ENCODE measurements at regions not wholly inside any gene's neighbourhood (a gene's known extent, or its start where the extent isn't known, plus 50 kb on each side); places are given as distances from the start of the nearest gene placed in this dataset.

DNA sequence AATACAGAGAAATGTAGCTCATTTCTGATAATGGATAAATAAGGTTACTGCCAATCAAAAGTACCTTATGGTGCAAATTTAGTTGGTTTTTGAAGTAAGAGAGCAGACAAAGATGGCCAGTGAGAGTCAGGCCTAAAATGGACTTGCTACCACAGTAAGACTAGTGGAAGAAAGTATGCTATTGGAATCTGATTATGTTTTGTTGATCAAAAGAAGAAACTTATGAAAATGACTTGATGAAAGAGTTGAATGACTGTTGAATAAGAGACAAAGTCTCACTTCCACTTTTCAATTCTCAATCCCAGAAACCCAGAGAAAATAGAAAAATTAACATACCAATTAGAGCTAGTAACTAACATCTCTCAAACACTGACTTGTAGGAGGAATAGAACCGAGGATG, 737.8 kb upstream of the INTU start:
- TF ChIP-seq, protein P1, sequence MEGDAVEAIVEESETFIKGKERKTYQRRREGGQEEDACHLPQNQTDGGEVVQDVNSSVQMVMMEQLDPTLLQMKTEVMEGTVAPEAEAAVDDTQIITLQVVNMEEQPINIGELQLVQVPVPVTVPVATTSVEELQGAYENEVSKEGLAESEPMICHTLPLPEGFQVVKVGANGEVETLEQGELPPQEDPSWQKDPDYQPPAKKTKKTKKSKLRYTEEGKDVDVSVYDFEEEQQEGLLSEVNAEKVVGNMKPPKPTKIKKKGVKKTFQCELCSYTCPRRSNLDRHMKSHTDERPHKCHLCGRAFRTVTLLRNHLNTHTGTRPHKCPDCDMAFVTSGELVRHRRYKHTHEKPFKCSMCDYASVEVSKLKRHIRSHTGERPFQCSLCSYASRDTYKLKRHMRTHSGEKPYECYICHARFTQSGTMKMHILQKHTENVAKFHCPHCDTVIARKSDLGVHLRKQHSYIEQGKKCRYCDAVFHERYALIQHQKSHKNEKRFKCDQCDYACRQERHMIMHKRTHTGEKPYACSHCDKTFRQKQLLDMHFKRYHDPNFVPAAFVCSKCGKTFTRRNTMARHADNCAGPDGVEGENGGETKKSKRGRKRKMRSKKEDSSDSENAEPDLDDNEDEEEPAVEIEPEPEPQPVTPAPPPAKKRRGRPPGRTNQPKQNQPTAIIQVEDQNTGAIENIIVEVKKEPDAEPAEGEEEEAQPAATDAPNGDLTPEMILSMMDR (IDR thresholded peaks at IDR 0.05; ENCODE audit: borderline replicate concordance, insufficient read depth, low read depth, low read length) = no peak

DNA sequence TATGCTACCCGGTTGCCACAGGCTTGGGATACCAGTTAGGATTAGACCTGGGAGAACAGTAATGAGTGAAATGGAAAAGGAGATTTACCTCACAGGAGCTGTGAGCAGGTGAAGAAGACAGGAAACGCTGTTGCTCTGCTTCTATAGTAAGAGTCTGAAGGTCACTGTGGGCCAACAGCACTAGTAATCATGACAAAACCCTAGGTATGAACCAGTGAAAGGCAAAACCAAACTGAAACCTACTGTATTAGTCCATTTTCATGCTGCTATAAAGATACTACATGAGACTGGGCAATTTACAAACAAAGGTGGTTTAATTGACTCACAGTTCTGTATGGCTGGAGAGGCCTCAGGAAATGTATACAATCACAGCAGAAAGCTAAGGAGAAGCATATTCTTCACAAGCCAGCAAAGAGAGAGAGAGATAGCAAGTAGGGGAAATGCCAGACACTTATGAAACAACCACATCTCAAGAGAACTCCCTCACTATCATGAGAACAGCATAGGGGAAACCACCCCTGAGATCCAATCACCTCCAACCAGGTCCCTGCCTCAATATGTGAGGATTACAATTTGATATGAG, 736.7 kb upstream of the INTU start:
- no peak overlapping the region for H3K4me3 ChIP-seq (ENCODE audit: low read depth, low read length)
- TF ChIP-seq, protein P1 (IDR thresholded peaks at IDR 0.05; ENCODE audit: borderline replicate concordance, insufficient read depth, low read depth, low read length) = no peak

More for the DNA sequence above, 737.8 kb upstream of the INTU start:
- no peak overlapping the region for H3K4me3 ChIP-seq (ENCODE audit: low read depth, low read length)

DNA sequence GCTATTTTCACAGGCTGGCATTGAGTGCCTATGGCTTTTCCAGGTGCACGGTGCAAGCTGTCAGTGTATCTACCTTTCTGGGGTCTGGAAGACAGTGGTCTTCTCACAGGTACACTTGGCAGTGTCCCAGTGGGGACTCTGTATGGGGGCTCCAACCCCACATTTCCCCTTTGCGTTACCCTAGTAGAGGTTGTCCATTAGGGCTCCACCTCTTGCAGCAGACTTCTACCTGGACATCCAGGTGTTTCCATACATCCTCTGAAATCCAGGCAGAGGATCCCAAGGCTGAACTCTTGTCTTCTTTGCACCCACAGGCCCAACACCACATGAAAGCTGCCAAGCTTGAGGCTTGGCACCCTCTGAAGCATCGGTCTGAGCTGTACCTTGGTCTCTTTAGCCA, 735.7 kb upstream of the INTU start:
- TF ChIP-seq, protein P1 (IDR thresholded peaks at IDR 0.05; ENCODE audit: borderline replicate concordance, insufficient read depth, low read depth, low read length) = no peak
- H3K4me3 ChIP-seq (ENCODE audit: low read depth, low read length) = no peak overlapping the region

DNA sequence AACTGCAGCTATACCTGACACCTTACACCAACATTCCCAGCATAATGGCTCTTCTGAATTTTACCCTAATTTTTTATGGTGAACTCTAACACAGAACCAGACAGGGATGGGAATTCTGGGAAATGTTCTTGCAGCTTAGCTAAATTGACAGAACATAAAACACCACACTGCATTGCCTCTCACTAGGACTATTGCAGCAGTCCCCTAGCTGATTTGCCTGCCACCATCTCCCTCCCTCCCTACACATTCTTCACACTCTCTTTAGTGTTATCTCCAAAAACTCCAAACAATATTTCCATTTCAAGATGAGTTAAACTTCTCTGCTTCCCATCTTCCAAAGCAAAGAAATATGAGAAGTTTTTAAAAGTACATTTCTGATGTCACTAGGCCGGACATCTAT, 733.9 kb upstream of the INTU start:
- H3K4me3 ChIP-seq (ENCODE audit: low read depth, low read length) = no peak overlapping the region
- TF ChIP-seq, protein P1 (IDR thresholded peaks at IDR 0.05; ENCODE audit: borderline replicate concordance, insufficient read depth, low read depth, low read length) = no peak

DNA sequence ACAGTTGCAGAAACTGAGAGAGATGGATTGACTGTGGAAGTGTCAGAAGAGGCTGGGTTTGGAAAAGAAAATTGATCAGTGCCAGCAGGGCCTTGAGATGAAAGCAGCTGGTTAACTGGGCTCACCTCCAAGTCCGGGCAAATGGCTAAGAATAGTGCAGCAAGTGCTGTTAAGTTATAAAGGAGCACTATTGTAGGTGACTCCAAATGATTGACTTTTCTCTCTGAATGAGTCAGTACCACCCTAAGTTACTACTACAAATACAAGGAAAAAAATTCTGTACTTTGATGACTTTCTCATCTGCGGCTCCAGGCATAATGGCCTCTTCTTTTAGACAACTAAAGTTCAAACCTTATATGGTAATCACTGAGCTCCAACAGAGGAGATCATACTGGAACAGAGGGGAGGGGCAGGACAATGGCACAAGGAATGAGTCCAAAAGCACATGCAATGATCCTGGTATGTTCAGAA, 733.4 kb upstream of the INTU start:
- no peak overlapping the region for H3K4me3 ChIP-seq (ENCODE audit: low read depth, low read length)
- TF ChIP-seq, protein P1 (IDR thresholded peaks at IDR 0.05; ENCODE audit: borderline replicate concordance, insufficient read depth, low read depth, low read length) = no peak

DNA sequence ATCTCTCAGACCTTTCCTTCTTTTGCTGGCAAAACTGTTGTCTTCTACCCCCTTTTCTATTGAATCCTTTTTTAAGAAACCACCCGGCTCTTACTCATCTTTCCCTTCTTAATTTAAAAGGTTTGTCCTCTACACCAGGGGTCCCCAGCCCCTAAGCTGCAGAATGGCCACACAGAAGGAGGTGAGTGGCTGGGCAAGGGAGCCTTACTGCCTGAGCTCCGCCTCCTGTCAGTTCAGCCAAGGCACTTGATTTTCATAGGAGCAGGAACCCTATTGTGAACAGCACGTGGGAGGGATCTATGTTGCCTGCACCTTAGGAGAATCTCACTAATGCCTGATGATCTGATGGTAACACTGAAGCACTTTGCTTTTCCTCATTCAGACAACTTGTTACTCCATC, 726.3 kb upstream of the INTU start:
- no peak overlapping the region for H3K4me3 ChIP-seq (ENCODE audit: low read depth, low read length)
- TF ChIP-seq, protein P1 (IDR thresholded peaks at IDR 0.05; ENCODE audit: borderline replicate concordance, insufficient read depth, low read depth, low read length) = no peak

DNA sequence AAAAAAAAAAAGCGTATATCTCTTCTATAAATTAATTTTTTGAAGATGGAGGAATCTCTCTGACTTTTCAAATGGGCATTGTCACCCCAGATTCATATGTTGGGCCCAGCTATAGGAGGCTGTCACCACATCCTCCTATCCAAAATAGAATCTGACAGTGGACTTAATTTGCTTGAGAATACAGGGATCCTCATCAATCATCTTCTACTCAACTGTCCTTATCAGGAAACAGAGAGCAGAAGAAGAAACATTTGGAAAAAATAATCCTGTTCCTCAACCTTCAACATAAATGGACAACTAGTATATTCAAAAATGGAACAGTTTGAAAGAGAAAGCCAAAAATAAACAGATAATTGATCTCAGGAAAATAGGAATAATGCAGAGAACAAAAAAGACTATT, 725.4 kb upstream of the INTU start:
- TF ChIP-seq, protein P1 (IDR thresholded peaks at IDR 0.05; ENCODE audit: borderline replicate concordance, insufficient read depth, low read depth, low read length) = no peak
- H3K4me3 ChIP-seq (ENCODE audit: low read depth, low read length) = no peak overlapping the region

Measured in GM12875 (cell line).